BLaER1 treated with 17β-estradiol and CSF1 and Interleukin-3, amounts not matched to agents 10 nM and 100 nM (cell line): ENCODE measurements at regions not wholly inside any gene's neighbourhood (a gene's known extent, or its start where the extent isn't known, plus 50 kb on each side); places are given as distances from the start of the nearest gene placed in this dataset.
A peak's percentile ranks its signal among the peaks of the same experiment; 100 is the strongest.
"Not testable (repeated sequence)": the region's sequence is repeated elsewhere in the genome, so short reads cannot be mapped to it uniquely, and the experiment has no call there.

Experiments
- H3K27ac ChIP-seq, 11 experiments: shearing (Covaris generic); formaldehyde crosslinking; 2 replicates each; pipeline ENCODE4 v1.8.1; 2022
- H3K27me3 ChIP-seq, 11 experiments: shearing (Covaris generic); formaldehyde crosslinking; 2 replicates each; pipeline ENCODE4 v1.8.1; 2022
- H3K36me3 ChIP-seq, 11 experiments: shearing (Covaris generic); formaldehyde crosslinking; 2 replicates each; pipeline ENCODE4 v1.8.1; 2022
- H3K4me1 ChIP-seq, 10 experiments: shearing (Covaris generic); formaldehyde crosslinking; 2 replicates each; pipeline ENCODE4 v1.8.1; 2022
- H3K4me2 ChIP-seq, 11 experiments: shearing (Covaris generic); formaldehyde crosslinking; 2 replicates each; pipeline ENCODE4 v1.8.1; 2022
- H3K4me3 ChIP-seq, 10 experiments: shearing (Covaris generic); formaldehyde crosslinking; 2 replicates each; pipeline ENCODE4 v1.8.1; 2022
- H3K9ac ChIP-seq, 11 experiments: shearing (Covaris generic); formaldehyde crosslinking; 2 replicates each; pipeline ENCODE4 v1.8.1; 2022
- H3K9me3 ChIP-seq, 11 experiments: shearing (Covaris generic); formaldehyde crosslinking; replicated peaks in 1 of 11; 2 replicates each; pipeline ENCODE4 v1.8.1; 2022
- H4K20me1 ChIP-seq, 11 experiments: shearing (Covaris generic); formaldehyde crosslinking; 2 replicates each; pipeline ENCODE4 v1.8.1; 2022
- Cebpa-rat ChIP-seq, 11 experiments: shearing (Covaris generic); IDR thresholded peaks; 2 replicates each; pipeline ENCODE4 v1.8.1; 2022

- Histone ChIP-seq H3K9ac (no peak overlapping the region), H3K4me2 (no peak overlapping the region), H4K20me1 (no peaks in the 10 kb centered on the region), H3K9me3 (0 out of 22 replicates have a peak, but pooled peaks cover 0 to 5% (median 0%) of the 10 kb centered on the region in 11 experiments), H3K4me1 (no peaks in the 10 kb centered on the region), H3K4me3 (no peak overlapping the region), H3K27ac (no peak overlapping the region), H3K27me3 (no peaks in the 10 kb centered on the region), H3K36me3 (no peaks in the 10 kb centered on the region)
- TF ChIP-seq Cebpa-rat (IDR thresholded peaks at IDR 0.05) = no peak
Observed at GRCh38 chr1:220451532-220451931, 76.4 kb upstream of the MARK1 start.

- H3K27ac ChIP-seq = no peak overlapping the region
- H3K36me3 ChIP-seq = no peaks in the 10 kb centered on the region
- no peaks in the 10 kb centered on the region for H3K4me1 ChIP-seq
- no peak for TF ChIP-seq Cebpa-rat (IDR thresholded peaks at IDR 0.05)
- no peaks in the 10 kb centered on the region for H3K27me3 ChIP-seq
- H3K9ac ChIP-seq = no peak overlapping the region
- no peak overlapping the region for H3K4me3 ChIP-seq
- no peaks in the 10 kb centered on the region for H4K20me1 ChIP-seq
- H3K4me2 ChIP-seq = no peak overlapping the region
- 0 out of 22 replicates have a peak, but pooled peaks cover 0 to 4% (median 0%) of the 10 kb centered on the region in 11 experiments for H3K9me3 ChIP-seq
Observed at GRCh38 chr1:220450927-220451326, 77.0 kb upstream of the MARK1 start.

GRCh38 chr1:220448217-220448616 is 79.7 kb upstream of the MARK1 start:
- H3K27ac ChIP-seq = no peak overlapping the region
- no peaks in the 10 kb centered on the region for H3K36me3 ChIP-seq
- no peaks in the 10 kb centered on the region for H3K27me3 ChIP-seq
- H4K20me1 ChIP-seq = no peaks in the 10 kb centered on the region
- H3K4me3 ChIP-seq = no peak overlapping the region
- no peaks in the 10 kb centered on the region for H3K4me1 ChIP-seq
- H3K9me3 ChIP-seq = peaks cover 0 to 15% (median 5%) of the 10 kb centered on the region in 11 experiments; a peak in 6 of 22 replicates
- no peak overlapping the region for H3K9ac ChIP-seq
- TF ChIP-seq Cebpa-rat (IDR thresholded peaks at IDR 0.05) = no peak
- H3K4me2 ChIP-seq = no peak overlapping the region

- H3K27me3 ChIP-seq, H3K9ac ChIP-seq, H3K4me2 ChIP-seq, H3K4me1 ChIP-seq, H3K4me3 ChIP-seq, H3K36me3 ChIP-seq, H3K27ac ChIP-seq, H4K20me1 ChIP-seq: not testable (repeated sequence)
- peaks cover 0 to 15% (median 5%) of the 10 kb centered on the region in 11 experiments; a peak in 6 of 22 replicates for H3K9me3 ChIP-seq
Observed at GRCh38 chr1:220444586-220444985, 83.3 kb upstream of the MARK1 start.

- Histone ChIP-seq H3K36me3 (no peaks in the 10 kb centered on the region), H3K4me3 (no peak overlapping the region), H3K9me3 (peaks cover 0 to 15% (median 5%) of the 10 kb centered on the region in 11 experiments; a peak in 6 of 22 replicates), H3K27me3 (no peaks in the 10 kb centered on the region), H3K4me2 (0 out of 22 replicates have a peak overlapping the region, but pooled peaks of 1 of the 11 experiments have one; percentile 1), H4K20me1 (no peaks in the 10 kb centered on the region), H3K4me1 (peaks cover 0 to 5% (median 0%) of the 10 kb centered on the region in 10 experiments; a peak in 2 of 20 replicates), H3K9ac (no peak overlapping the region), H3K27ac (no peak overlapping the region)
- TF ChIP-seq Cebpa-rat (IDR thresholded peaks at IDR 0.05) = no peak
Observed at GRCh38 chr1:220441211-220441610, 86.7 kb upstream of the MARK1 start.

- Histone ChIP-seq H3K36me3 (no peaks in the 10 kb centered on the region), H4K20me1 (no peaks in the 10 kb centered on the region), H3K9ac (no peak overlapping the region), H3K9me3 (peaks cover 0 to under 1% (median 0%) of the 10 kb centered on the region in 11 experiments; a peak in 2 of 22 replicates), H3K27me3 (no peaks in the 10 kb centered on the region), H3K4me3 (no peak overlapping the region), H3K27ac (no peak overlapping the region), H3K4me2 (no peak overlapping the region), H3K4me1 (peaks cover 0 to 5% (median 0%) of the 10 kb centered on the region in 10 experiments; a peak in 2 of 20 replicates)
- no peak for TF ChIP-seq Cebpa-rat (IDR thresholded peaks at IDR 0.05)
Observed at GRCh38 chr1:220438741-220439140, 89.2 kb upstream of the MARK1 start.

GRCh38 chr1:220432408-220432807 is 95.5 kb upstream of the MARK1 start:
- Histone ChIP-seq H3K4me3 (no peak overlapping the region), H3K27me3 (no peaks in the 10 kb centered on the region), H3K27ac (no peak overlapping the region), H3K9ac (no peak overlapping the region), H3K36me3 (no peaks in the 10 kb centered on the region), H3K9me3 (no peaks in the 10 kb centered on the region), H3K4me1 (no peaks in the 10 kb centered on the region), H4K20me1 (no peaks in the 10 kb centered on the region), H3K4me2 (no peak overlapping the region)
- TF ChIP-seq Cebpa-rat (IDR thresholded peaks at IDR 0.05) = no peak

GRCh38 chr1:220431554-220432239 is 96.2 kb upstream of the MARK1 start:
- no peaks in the 10 kb centered on the region for H3K36me3 ChIP-seq
- H3K4me3 ChIP-seq = no peak overlapping the region
- no peak for TF ChIP-seq Cebpa-rat (IDR thresholded peaks at IDR 0.05)
- no peak overlapping the region for H3K27ac ChIP-seq
- H3K4me1 ChIP-seq = no peaks in the 10 kb centered on the region
- H3K27me3 ChIP-seq = no peaks in the 10 kb centered on the region
- no peak overlapping the region for H3K9ac ChIP-seq
- H3K4me2 ChIP-seq = no peak overlapping the region
- H3K9me3 ChIP-seq = no peaks in the 10 kb centered on the region
- H4K20me1 ChIP-seq = no peaks in the 10 kb centered on the region

- no peaks in the 10 kb centered on the region for H3K9me3 ChIP-seq
- TF ChIP-seq Cebpa-rat (IDR thresholded peaks at IDR 0.05) = no peak
- no peak overlapping the region for H3K27ac ChIP-seq
- H3K9ac ChIP-seq = no peak overlapping the region
- no peaks in the 10 kb centered on the region for H3K36me3 ChIP-seq
- H3K4me3 ChIP-seq = no peak overlapping the region
- H3K27me3 ChIP-seq = no peaks in the 10 kb centered on the region
- no peaks in the 10 kb centered on the region for H4K20me1 ChIP-seq
- no peaks in the 10 kb centered on the region for H3K4me1 ChIP-seq
- no peak overlapping the region for H3K4me2 ChIP-seq
Observed at GRCh38 chr1:220430586-220430985, 97.3 kb upstream of the MARK1 start.

GRCh38 chr1:220430059-220430458 is 97.9 kb upstream of the MARK1 start:
- H3K4me3 ChIP-seq = no peak overlapping the region
- no peaks in the 10 kb centered on the region for H3K4me1 ChIP-seq

More at GRCh38 chr1:220430059-220430458, 97.9 kb upstream of the MARK1 start:
- H4K20me1 ChIP-seq = no peaks in the 10 kb centered on the region
- no peaks in the 10 kb centered on the region for H3K27me3 ChIP-seq
- H3K27ac ChIP-seq = no peak overlapping the region
- H3K9me3 ChIP-seq = no peaks in the 10 kb centered on the region
- H3K4me2 ChIP-seq = no peak overlapping the region
- H3K9ac ChIP-seq = no peak overlapping the region
- no peak for TF ChIP-seq Cebpa-rat (IDR thresholded peaks at IDR 0.05)
- H3K36me3 ChIP-seq = no peaks in the 10 kb centered on the region
